Endometrial microvascular endothelial cells (primary cell): ENCODE measurements at regions not wholly inside any gene's neighbourhood (a gene's known extent, or its start where the extent isn't known, plus 50 kb on each side); places are given as distances from the start of the nearest gene placed in this dataset.
"Not testable (repeated sequence)": the region's sequence is repeated elsewhere in the genome, so short reads cannot be mapped to it uniquely, and the experiment has no call there.

Experiments
- in situ Hi-C: cut with HindIII; loops from 2 replicates; pipeline ENCODE4 v1.10.0; 2017; ENCODE audit warnings: low sequenced_read_pairs, low pct_unique_long_range_greater_than_20kb; ENCODE audit errors: inconsistent ontology term

- in situ Hi-C loops = no loop called here
Observed at GRCh38 chr6:56787209-56787608, 144.5 kb upstream of the DST start.

DNA sequence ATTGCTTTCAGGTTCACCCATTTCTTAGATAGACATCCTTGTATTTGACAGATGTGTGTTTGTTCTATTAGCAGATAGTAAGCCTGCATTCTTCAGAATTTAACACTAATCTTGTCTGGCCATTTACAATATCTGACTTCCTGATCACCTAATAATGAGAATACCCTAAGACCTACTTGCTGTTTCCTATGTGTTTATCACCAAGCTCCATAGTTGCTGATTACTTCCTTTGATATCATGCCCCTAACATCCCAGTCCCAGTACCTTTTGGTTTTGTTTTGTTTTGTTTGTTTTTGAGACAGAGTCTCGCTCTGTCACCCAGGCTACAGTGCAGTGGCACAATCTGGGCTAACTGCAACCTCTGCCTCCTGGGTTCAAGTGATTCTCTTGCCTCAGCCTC lies 143.6 kb upstream of the DST start:
- in situ Hi-C loops = no loop called here

DNA sequence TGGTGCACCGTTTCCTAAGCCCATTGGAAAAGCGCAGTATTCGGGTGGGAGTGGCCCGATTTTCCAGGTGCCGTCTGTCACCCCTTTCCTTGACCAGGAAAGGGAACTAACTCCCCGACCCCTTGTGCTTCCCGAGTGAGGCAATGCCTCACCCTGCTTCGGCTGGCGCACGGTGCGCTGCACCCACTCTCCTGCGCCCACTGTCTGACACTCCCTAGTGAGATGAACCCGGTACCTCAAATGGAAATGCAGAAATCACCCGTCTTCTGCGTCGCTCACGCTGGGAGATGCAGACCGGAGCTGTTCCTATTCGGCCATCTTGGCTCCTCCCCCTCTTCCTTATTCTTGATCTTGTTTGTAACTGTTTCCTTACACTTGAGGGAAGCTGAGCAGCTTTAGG lies 142.8 kb upstream of the DST start:
- in situ Hi-C loops = not testable (repeated sequence)

GRCh38 chr6:56780109-56780508 lies 137.4 kb upstream of the DST start:
- in situ Hi-C loops = not testable (repeated sequence)

- in situ Hi-C loops = not testable (repeated sequence)
Observed at GRCh38 chr6:56778503-56778902, 135.8 kb upstream of the DST start.

DNA sequence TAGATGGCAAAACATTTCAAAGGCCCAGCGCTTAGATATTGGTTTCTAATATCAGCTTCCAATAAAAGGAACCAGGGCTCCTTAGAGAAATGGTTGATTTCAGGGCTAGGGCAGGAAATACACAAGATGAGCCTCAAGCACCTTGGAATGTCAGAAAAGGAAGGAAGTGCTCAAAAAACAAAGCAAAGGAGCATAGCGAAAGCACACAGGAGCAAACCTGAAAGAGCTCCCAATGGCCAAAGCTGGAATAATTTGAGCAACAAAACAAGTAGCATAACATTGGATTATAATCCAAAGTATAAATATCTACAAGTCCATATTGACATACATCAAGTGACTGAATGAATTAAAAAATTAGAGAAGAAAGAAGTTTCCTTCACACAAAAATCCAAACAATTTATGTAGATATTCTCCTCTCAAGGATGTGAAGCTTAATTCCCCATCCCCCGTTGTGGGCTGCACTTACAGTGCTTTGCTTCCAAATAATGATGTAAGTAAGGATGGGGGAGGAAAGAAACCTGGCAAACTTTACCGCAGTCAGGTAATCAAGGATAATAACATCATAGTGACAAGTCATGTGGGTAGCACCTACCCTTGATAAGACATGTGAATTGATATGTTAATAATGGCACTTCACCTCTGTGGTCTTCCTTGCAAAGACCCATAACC lies 132.9 kb upstream of the DST start:
- in situ Hi-C loops = no loop called here

DNA sequence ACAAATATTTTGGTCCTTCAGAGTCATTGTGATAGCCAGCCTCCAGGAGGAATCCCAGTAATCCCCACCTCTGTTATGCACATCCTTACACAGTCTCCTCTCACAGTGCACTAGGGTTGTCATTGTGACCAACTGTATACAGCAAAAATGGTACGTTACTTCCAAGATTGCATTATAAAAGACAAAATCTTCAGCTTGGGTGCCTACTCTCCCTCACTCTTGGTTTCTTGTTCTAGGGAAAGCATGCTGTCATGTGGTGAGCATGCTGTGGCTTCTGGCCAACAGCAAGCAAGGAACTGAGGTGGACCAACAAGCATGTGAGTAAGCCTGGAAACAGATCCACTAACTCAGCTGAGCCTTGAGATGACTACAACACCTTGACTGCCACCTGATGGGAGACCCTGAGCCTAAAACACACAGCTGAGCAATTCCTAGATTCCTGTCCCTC lies 130.1 kb upstream of the DST start:
- in situ Hi-C loops = no loop called here

- in situ Hi-C loops = no loop called here
Observed at GRCh38 chr6:56771929-56772607, 129.4 kb upstream of the DST start.

- in situ Hi-C loops = no loop called here
Observed at GRCh38 chr6:56771189-56771588, 128.5 kb upstream of the DST start.

DNA sequence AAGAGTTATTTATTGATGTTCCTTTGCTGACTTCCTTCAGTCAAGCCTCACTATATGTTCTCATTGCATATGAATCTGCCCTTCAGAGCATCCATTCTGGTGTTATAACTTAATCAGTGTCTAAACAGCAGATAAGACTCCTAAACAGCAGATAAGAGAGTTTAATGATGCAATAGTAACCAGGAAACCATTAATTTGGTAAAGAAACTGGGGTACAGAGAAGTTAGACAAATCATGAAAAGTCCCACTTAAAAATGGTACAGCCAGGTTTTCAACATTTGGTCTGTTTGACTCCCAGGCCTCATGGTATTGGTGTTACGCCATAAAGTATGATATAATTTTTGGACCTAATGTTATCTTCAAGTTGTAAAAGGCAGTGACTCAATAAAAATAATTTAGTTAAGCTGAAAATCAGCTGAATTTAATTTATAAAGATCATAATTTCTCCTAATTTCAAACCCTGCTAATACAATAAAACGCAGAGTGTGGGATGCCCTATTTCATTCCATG lies 127.4 kb upstream of the DST start:
- in situ Hi-C loops = no loop called here

GRCh38 chr6:56767892-56768531 lies 125.3 kb upstream of the DST start:
- in situ Hi-C loops = no loop called here

DNA sequence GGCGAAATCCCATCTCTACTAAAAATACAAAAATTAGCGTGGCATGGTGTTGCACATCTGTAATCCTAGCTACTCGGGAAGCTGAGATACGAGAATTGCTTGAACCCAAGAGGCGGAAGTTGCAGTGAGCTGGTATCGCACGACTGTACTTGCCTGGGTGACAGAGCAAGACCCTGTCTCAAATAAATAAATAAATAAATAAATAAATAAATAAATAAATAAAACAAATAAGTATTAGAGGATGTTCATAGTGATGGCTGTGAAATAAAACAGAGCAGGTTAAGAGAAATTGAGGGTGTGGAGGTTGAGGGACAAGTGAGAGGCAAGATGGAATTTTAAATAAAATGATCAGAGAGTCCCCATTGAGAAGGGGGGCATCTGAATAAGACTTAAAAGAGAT lies 124.7 kb upstream of the DST start:
- in situ Hi-C loops = no loop called here

- in situ Hi-C loops = no loop called here
Observed at GRCh38 chr6:56766806-56767178, 124.1 kb upstream of the DST start.

DNA sequence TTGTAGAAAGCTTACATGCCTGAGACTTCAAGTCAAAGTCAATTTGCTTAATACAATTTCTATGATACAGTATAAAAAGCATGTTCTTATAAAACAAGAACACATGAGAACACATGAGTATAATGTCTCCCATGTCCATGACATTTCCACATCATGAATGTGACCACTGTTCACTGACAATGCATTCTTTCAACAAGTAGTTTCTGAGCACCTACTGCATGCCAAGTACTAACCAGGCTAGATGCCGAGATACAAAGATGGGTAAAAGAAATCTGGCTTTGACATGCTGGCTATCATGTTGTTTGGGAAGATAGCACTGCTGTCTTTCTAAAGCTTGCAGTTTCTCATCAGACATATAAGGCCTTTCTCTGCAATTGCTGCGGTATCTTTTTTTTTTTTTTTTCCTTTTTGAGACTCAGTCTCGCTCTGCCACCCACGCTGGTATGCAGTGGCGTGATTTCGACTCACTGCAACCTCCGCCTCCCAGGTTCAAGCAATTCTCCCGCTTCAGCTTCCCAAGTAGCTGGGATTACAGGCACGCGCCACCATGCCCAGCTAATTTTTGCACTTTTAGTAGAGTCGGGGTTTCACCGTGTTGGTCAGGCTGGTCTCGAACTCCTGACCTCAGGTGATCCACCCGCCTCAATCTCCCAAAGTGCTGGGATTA lies 123.6 kb upstream of the DST start:
- in situ Hi-C loops = no loop called here

- in situ Hi-C loops = no loop called here
Observed at GRCh38 chr6:56765494-56765893, 122.8 kb upstream of the DST start.

GRCh38 chr6:56764081-56764566 lies 121.4 kb upstream of the DST start:
- in situ Hi-C loops = no loop called here

DNA sequence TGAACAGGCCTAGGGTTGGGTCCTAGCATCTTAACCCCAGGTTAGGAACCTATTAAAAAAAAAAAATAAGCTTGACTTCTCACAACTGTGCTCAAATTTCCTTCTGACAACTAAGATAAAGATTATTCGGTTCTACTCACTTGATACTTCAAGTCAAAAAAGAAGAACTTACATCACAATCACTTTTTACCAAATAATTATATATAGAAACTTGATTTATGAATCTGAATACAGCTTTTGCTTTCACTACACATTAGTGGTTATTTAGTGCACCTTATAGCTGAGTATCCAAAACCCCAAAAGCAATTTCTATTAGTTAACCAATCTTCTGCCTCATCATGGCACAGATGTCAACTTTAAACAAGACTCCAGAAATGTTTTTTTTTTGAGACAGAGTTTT lies 119.0 kb upstream of the DST start:
- in situ Hi-C loops = no loop called here

DNA sequence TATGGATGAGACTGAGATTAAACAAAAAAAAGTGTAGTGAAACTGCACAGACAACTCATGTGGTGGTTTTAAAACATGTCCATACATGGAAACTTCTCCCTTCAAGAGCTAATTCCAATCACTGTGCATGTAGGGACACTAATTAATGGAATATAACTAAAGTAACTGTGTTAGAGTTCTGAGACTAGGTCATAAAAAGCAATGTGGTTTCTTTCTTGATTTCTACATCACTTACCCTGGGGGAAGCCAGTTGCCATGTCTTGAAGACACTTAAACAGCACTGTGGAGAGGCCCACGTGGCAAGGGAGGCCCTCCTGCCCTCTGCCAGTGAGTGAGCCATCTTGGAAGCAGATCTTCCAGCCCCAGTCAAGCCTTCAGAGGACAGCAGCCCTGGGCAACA lies 118.2 kb upstream of the DST start:
- in situ Hi-C loops = no loop called here

- in situ Hi-C loops = no loop called here
Observed at GRCh38 chr6:56759521-56759920, 116.8 kb upstream of the DST start.
